ENCODE measurements at regions not wholly inside any gene's neighbourhood (a gene's known extent, or its start where the extent isn't known, plus 50 kb on each side); places are given as distances from the start of the nearest gene placed in this dataset.

GRCh38 chr19:30281906-30282305 is 90.3 kb upstream of the ZNF536 start:
- Mint-ChIP-seq H3K9me3 (ENCODE audit: unreplicated experiment) (peaks cover 2% of the 10 kb centered on the region), H3K36me3 (ENCODE audit: insufficient read depth, unreplicated experiment) (no peaks in the 10 kb centered on the region), H3K27me3 (ENCODE audit: insufficient read depth, unreplicated experiment) (peaks cover 22% of the 10 kb centered on the region), H3K27ac (ENCODE audit: unreplicated experiment) (no peak overlapping the region), H3K4me1 (ENCODE audit: low read depth, unreplicated experiment) (peaks cover 6% of the 10 kb centered on the region), H3K4me3 (ENCODE audit: unreplicated experiment) (no peak overlapping the region)
- no TSS peak for BruUV-seq (replicated peaks)
- no peak for TF ChIP-seq CTCF (IDR thresholded peaks at IDR 0.05; ENCODE audit: insufficient read depth in 1 of 2, low read depth in 1 of 2, low read length in 1 of 2, severe bottlenecking in 1 of 2, unreplicated experiment in 1 of 2)
- Histone ChIP-seq H3K4me3 (ENCODE audit: low read depth, low read length) (no peak overlapping the region), H3K9me3 (no peaks in the 10 kb centered on the region), H3K27me3 (replicated peaks; ENCODE audit: control insufficient read depth, insufficient read depth, low read length) (no peaks in the 10 kb centered on the region), H3K36me3 (ENCODE audit: control insufficient read depth, insufficient read depth, low read length) (no peaks in the 10 kb centered on the region), H3K4me1 (no peaks in the 10 kb centered on the region)
- ChIA-PET CTCF (no interaction called here), POLR2A (interaction anchor here (0.7 kb wide), 1 partner anchor 106 kb away, joined by 4 read pairs; no protein-coding TSS in a partner anchor)
- intact Hi-C loops (cut with micrococcal nuclease; ENCODE audit: unreplicated experiment): no loop called here
- no peak for DNase-seq

- no peak for TF ChIP-seq CTCF (IDR thresholded peaks at IDR 0.05; ENCODE audit: insufficient read depth in 1 of 2, low read depth in 1 of 2, low read length in 1 of 2, severe bottlenecking in 1 of 2, unreplicated experiment in 1 of 2)
- H3K27me3 ChIP-seq (replicated peaks; ENCODE audit: control insufficient read depth, insufficient read depth, low read length): no peaks in the 10 kb centered on the region
- intact Hi-C loops (cut with micrococcal nuclease; ENCODE audit: unreplicated experiment): no loop called here
These were observed 88.6 kb upstream of the ZNF536 start for GRCh38 chr19:30283556-30283955.

GRCh38 chr19:30284209-30284608 is 88.0 kb upstream of the ZNF536 start:
- Mint-ChIP-seq H3K36me3 (ENCODE audit: insufficient read depth, unreplicated experiment) (no peaks in the 10 kb centered on the region), H3K4me1 (ENCODE audit: low read depth, unreplicated experiment) (peaks cover 6% of the 10 kb centered on the region), H3K4me3 (ENCODE audit: unreplicated experiment) (no peak overlapping the region), H3K9me3 (ENCODE audit: unreplicated experiment) (peaks cover 11% of the 10 kb centered on the region), H3K27me3 (ENCODE audit: insufficient read depth, unreplicated experiment) (peaks cover 20% of the 10 kb centered on the region), H3K27ac (ENCODE audit: unreplicated experiment) (no peak overlapping the region)
- no peak for DNase-seq
- intact Hi-C loops (cut with micrococcal nuclease; ENCODE audit: unreplicated experiment): no loop called here
- Histone ChIP-seq H3K4me3 (ENCODE audit: low read depth, low read length) (no peak overlapping the region), H3K36me3 (ENCODE audit: control insufficient read depth, insufficient read depth, low read length) (no peaks in the 10 kb centered on the region), H3K27me3 (replicated peaks; ENCODE audit: control insufficient read depth, insufficient read depth, low read length) (no peaks in the 10 kb centered on the region), H3K9me3 (no peaks in the 10 kb centered on the region), H3K4me1 (no peaks in the 10 kb centered on the region)
- POLR2A ChIA-PET: no interaction called here
- no TSS peak for BruUV-seq (replicated peaks)
- CTCF ChIA-PET: no interaction called here
- no peak for TF ChIP-seq CTCF (IDR thresholded peaks at IDR 0.05; ENCODE audit: insufficient read depth in 1 of 2, low read depth in 1 of 2, low read length in 1 of 2, severe bottlenecking in 1 of 2, unreplicated experiment in 1 of 2)

More at GRCh38 chr19:30283556-30283955, 88.6 kb upstream of the ZNF536 start:
- Histone ChIP-seq H3K4me3 (ENCODE audit: low read depth, low read length) (no peak overlapping the region), H3K36me3 (ENCODE audit: control insufficient read depth, insufficient read depth, low read length) (no peaks in the 10 kb centered on the region), H3K4me1 (no peaks in the 10 kb centered on the region), H3K9me3 (no peaks in the 10 kb centered on the region)
- no peaks in the 10 kb centered on the region for H3K36me3 Mint-ChIP-seq (ENCODE audit: insufficient read depth, unreplicated experiment)
- BruUV-seq (replicated peaks): no TSS peak
- peaks cover 26% of the 10 kb centered on the region for H3K27me3 Mint-ChIP-seq (ENCODE audit: insufficient read depth, unreplicated experiment)
- ChIA-PET CTCF (no interaction called here), POLR2A (no interaction called here)
- DNase-seq: no peak
- peaks cover 6% of the 10 kb centered on the region for H3K4me1 Mint-ChIP-seq (ENCODE audit: low read depth, unreplicated experiment)
- H3K4me3 Mint-ChIP-seq (ENCODE audit: unreplicated experiment): peak overlapping the region; percentile 19
- H3K9me3 Mint-ChIP-seq (ENCODE audit: unreplicated experiment): peaks cover 11% of the 10 kb centered on the region
- H3K27ac Mint-ChIP-seq (ENCODE audit: unreplicated experiment): no peak overlapping the region
